Large intestine (tissue), 3 donors: ENCODE measurements at regions not wholly inside any gene's neighbourhood (a gene's known extent, or its start where the extent isn't known, plus 50 kb on each side); places are given as distances from the start of the nearest gene placed in this dataset.

Experiments
- DNase-seq, 2 donors: peaks; one replicate each; pipeline versions ENCODE4 v3.0.0 to v3.0.0-alpha.2; 2013
- H3K27ac ChIP-seq: one replicate; pipeline ENCODE4 v1.5.1; 2013; ENCODE audit warnings: low read length
- H3K27me3 ChIP-seq: 2 replicates; pipeline ENCODE4 v1.6.1; 2013; ENCODE audit warnings: low read length; ENCODE audit not compliant: control insufficient read depth, insufficient read depth
- H3K36me3 ChIP-seq: 2 replicates; pipeline ENCODE4 v1.6.1; 2013; ENCODE audit warnings: low read length; ENCODE audit not compliant: control insufficient read depth, insufficient read depth
- H3K4me1 ChIP-seq: one replicate; pipeline ENCODE4 v1.6.1; 2013; ENCODE audit warnings: low read length; ENCODE audit not compliant: control insufficient read depth, insufficient read depth
- H3K4me3 ChIP-seq: one replicate; pipeline ENCODE4 v1.5.1; 2013; ENCODE audit warnings: low read length
- H3K9me3 ChIP-seq: one replicate; pipeline ENCODE4 v1.6.1; 2013; ENCODE audit warnings: mild to moderate bottlenecking, low read depth, low read length, moderate library complexity; ENCODE audit not compliant: control insufficient read depth
- WGBS: methylation state at CpG from one replicate; pipeline ENCODE4 v1.1.5; 2013; ENCODE audit warnings: low lambda C conversion rate; ENCODE audit not compliant: insufficient coverage; 5-methylcytosine and 5-hydroxymethylcytosine counted together

DNA sequence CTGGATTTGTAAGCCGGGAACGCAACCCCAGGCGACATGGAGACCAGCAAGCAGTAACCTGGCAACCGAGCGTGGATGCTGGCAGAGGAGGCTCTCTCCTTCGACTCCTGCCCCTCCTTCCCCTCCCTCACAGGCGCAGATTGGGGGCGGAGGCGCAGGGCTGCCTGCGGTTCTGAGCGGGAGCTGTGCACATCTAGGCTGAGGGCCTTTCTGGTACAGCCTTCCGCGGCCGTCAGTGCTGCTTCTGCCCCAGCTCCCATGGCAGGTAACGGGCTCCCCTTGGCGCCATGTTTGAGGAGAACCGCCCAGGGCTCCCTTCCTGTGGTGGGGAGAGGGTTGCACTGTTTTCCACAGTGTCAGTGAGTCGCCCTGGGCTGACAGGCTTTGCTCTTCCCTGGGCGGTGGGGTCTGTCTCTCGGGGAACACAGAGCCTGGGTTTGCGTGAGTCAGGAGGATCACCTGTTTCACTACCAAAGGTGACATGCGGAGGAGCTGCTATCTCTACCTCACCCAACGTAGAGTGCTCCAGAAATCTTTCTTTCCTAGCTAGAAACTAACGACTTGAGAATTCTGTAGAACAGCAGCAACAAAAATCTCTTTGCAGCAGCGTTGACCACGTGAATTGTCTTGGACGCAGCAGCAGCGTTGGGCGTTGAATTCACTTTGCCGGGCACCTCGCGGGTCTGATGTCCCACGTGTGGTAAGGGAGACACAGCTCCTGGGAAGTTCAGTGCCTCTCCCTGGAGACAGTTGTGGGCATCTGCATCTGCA, 154.8 kb upstream of the COBL start:
- no peak for DNase-seq
- H3K36me3 ChIP-seq, result no peaks in the 10 kb centered on the region
- peaks cover 3% of the 10 kb centered on the region for H3K9me3 ChIP-seq
- H3K27me3 ChIP-seq, result peaks cover 15% of the 10 kb centered on the region
- WGBS, result no CpG with 5 or more reads among the region's 33 CpGs
- no peak overlapping the region for H3K27ac ChIP-seq
- no peaks in the 10 kb centered on the region for H3K4me1 ChIP-seq
- no peak overlapping the region for H3K4me3 ChIP-seq

DNA sequence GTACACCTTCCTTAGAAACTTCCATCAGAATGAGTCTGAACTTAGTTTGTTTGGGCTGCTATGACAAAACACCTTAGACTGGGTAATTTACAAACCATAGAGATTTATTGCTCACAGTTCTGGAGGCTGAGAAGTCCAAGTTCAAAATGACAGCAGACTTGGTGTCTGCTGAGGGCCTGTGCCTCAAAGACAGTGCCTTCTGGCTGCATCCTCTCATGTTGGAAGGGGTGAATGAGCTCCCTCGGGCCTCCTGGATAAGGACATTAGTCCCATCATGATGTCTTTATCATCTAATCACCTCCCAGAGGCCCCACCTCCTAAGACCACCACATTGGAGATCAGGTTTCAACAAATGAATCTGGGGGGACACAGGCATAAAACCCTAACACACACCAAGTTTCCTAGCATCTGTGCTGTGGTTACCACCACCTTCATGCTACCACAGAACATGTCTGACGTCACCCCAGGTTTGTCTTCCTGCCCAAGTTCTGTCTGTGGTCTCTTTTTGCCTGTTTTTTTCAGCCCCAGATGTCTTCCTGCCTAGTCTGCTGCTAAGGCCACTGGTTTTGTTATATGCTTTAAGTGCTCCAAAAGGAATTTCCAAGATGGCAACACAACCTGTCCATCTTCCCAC, 150.9 kb upstream of the COBL start:
- Histone ChIP-seq H3K36me3 (no peaks in the 10 kb centered on the region), H3K27me3 (peaks cover 10% of the 10 kb centered on the region), H3K9me3 (peaks cover 3% of the 10 kb centered on the region), H3K27ac (no peak overlapping the region), H3K4me1 (no peaks in the 10 kb centered on the region), H3K4me3 (no peak overlapping the region)
- DNase-seq, result no peak
- WGBS, result no CpG with 5 or more reads among the region's 2 CpGs

DNA sequence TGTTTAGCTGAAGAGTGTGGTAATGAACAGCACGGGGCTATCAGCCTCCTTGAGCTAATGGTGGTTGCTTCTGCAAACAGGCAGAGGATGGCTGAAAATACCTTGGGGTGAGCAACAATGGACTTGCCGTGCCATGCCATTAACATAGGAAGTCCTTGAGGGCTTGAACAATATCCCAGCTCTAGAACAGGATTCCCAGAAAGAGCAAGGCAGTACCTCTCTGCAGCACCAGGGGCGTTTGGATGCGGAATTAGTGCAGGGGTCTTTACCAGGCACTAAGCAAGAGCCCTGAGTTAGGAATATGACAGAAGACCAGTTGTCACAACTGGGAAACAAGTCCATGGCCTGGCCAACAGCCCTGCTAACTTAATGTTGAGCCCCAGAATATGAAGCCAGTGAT, 143.2 kb upstream of the COBL start:
- H3K27me3 ChIP-seq, result no peaks in the 10 kb centered on the region
- DNase-seq, result no peak
- no peaks in the 10 kb centered on the region for H3K4me1 ChIP-seq
- no peaks in the 10 kb centered on the region for H3K9me3 ChIP-seq
- H3K36me3 ChIP-seq, result no peaks in the 10 kb centered on the region
- no peak overlapping the region for H3K27ac ChIP-seq
- no CpG with 5 or more reads among the region's 4 CpGs for WGBS
- no peak overlapping the region for H3K4me3 ChIP-seq

DNA sequence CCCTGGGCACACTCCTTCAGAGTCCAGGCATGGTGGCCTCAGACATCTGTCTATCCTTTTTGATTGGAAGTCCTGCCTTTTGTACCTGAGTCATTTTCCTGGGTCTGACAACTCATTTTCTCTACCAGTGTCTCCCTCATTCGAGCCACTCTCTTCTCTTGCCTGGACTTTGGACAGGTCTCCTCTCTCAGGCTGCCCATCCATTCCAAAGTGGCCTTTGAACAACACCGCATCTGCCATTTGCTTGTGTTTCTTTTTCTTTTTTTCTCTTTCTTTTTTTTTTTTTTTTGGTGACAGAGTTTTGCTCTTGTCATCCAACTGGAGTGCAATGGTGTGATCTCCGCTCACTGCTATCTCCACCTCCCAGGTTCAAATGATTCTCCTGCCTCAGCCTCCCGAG, 142.1 kb upstream of the COBL start:
- no peaks in the 10 kb centered on the region for H3K27me3 ChIP-seq
- DNase-seq, result no peak
- H3K36me3 ChIP-seq, result no peaks in the 10 kb centered on the region
- H3K27ac ChIP-seq, result no peak overlapping the region
- H3K4me1 ChIP-seq, result no peaks in the 10 kb centered on the region
- H3K4me3 ChIP-seq, result no peak overlapping the region
- H3K9me3 ChIP-seq, result no peaks in the 10 kb centered on the region
- 100% methylated on average over 1 of the region's 4 CpGs for WGBS

DNA sequence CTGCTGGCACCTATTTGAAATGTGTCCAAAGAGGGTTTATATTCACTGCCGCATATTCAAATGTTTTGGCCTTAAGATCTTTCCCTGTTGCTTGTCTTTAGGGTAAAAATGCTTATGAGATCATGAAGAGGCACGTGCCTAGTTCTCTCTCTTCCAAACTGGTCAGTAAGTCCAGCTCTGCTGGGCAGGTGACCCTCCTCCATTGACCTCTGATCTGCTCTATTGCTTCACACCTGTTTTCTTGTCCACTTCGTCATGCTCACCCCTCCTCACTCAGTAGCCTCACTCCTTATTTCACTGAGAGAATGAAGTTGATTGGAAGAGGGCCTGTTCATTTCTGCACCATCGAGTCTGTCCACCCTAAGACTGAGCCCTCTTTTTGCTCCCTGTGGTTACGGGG, 140.5 kb upstream of the COBL start:
- Histone ChIP-seq H3K9me3 (no peaks in the 10 kb centered on the region), H3K4me1 (peaks cover 10% of the 10 kb centered on the region), H3K36me3 (no peaks in the 10 kb centered on the region), H3K27ac (no peak overlapping the region), H3K27me3 (no peaks in the 10 kb centered on the region), H3K4me3 (no peak overlapping the region)
- WGBS, result no CpG with 5 or more reads among the region's 5 CpGs
- DNase-seq, result no peak

DNA sequence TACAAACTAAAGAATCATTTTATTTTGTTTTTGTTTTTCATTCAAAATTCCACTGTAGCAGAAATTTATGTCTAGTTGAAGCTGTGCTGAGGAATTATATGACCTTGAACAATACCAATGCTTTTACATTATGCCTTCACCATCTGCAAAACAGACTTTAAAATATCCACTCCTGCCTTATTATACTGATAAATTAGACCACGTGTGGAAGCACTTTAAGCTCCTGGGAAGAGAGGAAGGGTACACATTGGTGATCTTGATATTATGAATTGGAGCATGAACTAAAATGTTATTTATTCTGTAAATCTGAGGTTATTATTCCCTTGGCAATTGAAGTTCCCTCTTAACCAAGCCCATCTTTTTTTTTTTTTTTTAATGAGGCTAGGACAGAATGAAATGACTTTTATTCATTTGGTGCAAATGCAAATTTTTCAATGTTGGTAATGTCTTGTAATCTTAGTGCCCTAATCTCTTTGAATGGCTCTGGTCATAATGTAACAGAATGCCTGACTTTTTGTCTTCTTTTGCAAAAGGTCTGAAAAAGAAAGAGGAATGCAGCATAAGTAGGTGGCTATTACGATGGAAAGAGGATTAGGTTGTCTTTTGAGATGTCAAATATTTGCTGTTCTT, 139.9 kb upstream of the COBL start:
- Histone ChIP-seq H3K36me3 (no peaks in the 10 kb centered on the region), H3K4me1 (peaks cover 15% of the 10 kb centered on the region), H3K27ac (no peak overlapping the region), H3K27me3 (no peaks in the 10 kb centered on the region), H3K4me3 (no peak overlapping the region), H3K9me3 (no peaks in the 10 kb centered on the region)
- 43% methylated on average over 2 of the region's 2 CpGs for WGBS
- no peak for DNase-seq

DNA sequence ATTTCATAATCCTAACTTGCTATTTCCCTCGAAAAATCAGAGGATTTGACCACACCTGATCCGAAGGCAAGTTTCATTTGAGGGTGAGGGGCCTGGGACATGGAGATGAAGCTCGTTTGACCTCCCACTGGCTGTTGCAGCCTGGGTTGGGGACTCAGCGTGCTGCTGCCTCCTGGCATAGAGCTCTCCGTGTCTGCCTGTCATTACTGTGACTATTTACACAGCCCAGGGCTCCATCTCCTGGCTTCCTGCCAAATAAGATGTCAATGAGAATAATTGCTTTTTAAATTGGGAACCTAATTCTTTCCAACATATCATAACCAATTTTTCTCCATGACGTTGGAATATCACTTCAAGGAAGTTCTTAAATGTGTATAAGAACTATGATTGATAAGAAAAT, 139.3 kb upstream of the COBL start:
- no peak for DNase-seq
- no peaks in the 10 kb centered on the region for H3K36me3 ChIP-seq
- H3K4me3 ChIP-seq, result no peak overlapping the region
- no peak overlapping the region for H3K27ac ChIP-seq
- WGBS, result 0% methylated on average over 1 of the region's 6 CpGs
- H3K9me3 ChIP-seq, result no peaks in the 10 kb centered on the region
- no peaks in the 10 kb centered on the region for H3K27me3 ChIP-seq
- peaks cover 17% of the 10 kb centered on the region for H3K4me1 ChIP-seq

DNA sequence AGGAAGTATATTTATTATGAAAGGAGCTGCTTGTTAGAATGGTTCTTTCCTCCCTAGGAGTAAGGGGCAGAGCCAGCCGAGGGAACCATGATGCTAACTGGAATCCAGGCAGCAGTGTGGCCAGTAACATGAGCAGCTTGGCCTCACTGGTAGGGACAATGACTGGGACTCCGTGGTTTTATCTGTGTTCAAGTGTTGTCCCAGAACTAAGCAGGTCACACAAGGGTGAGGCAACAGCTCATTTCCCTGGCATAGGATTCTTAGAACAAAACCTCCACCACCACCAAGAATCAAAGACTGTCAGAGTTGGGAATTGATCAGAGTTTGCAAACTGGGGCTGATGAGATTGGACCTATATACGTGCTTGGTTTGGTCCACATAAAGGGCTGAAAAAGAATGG, 138.9 kb upstream of the COBL start:
- no peak for DNase-seq
- H3K4me1 ChIP-seq, result peaks cover 17% of the 10 kb centered on the region
- H3K27me3 ChIP-seq, result no peaks in the 10 kb centered on the region
- no peaks in the 10 kb centered on the region for H3K36me3 ChIP-seq
- no CpG with 5 or more reads among the region's 3 CpGs for WGBS
- H3K27ac ChIP-seq, result no peak overlapping the region
- H3K9me3 ChIP-seq, result no peaks in the 10 kb centered on the region
- H3K4me3 ChIP-seq, result no peak overlapping the region

DNA sequence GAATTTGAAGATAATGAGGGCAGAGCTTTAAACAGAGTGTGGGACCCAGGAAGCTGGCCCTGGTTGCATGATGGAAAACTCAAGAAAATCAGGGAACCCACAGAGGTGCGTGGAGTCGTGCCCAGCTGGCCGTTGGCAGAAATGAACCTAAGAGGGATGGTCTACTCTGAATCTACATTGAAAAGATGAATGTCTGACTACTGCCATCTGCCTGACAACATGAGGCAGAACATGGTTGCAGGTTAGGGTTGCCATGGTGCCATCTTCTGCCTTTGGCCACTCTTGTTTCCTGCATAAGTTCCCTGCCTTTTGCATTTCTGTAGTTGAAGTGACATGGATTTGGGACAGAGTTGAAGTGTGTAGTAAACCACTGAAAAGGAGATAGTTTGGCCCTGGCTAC, 138.5 kb upstream of the COBL start:
- H3K27ac ChIP-seq, result no peak overlapping the region
- H3K9me3 ChIP-seq, result no peaks in the 10 kb centered on the region
- no peak for DNase-seq
- WGBS, result no CpG with 5 or more reads among the region's 3 CpGs
- H3K4me1 ChIP-seq, result peaks cover 17% of the 10 kb centered on the region
- no peaks in the 10 kb centered on the region for H3K36me3 ChIP-seq
- H3K4me3 ChIP-seq, result no peak overlapping the region
- H3K27me3 ChIP-seq, result no peaks in the 10 kb centered on the region

DNA sequence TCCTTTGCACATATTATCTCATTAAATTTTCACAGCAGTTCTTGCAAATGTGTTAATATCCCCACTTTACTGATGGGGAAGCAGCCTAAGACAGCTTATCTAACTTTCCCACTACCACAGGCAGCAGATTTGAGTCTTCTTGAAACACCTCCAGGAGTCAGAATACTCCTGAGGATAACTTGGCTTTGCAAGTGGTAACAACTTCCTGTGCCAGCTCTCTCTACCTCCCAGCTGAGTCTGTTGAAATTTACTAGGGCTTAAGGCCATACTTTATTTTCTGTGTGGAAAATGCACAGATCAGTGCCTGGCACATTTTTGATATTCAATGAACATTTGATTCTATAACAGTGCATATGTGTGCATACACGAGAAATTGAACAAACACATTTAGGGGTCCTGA, 136.1 kb upstream of the COBL start:
- H3K36me3 ChIP-seq, result no peaks in the 10 kb centered on the region
- H3K27me3 ChIP-seq, result no peaks in the 10 kb centered on the region
- no peak for DNase-seq
- peaks cover 17% of the 10 kb centered on the region for H3K4me1 ChIP-seq
- no CpG with 5 or more reads among the region's 1 CpG for WGBS
- no peaks in the 10 kb centered on the region for H3K9me3 ChIP-seq
- no peak overlapping the region for H3K4me3 ChIP-seq
- H3K27ac ChIP-seq, result no peak overlapping the region
